SIG-M5 treated with dmso at 0.1 percent for 504 hours (cell line): ENCODE measurements at regions not wholly inside any gene's neighbourhood (a gene's known extent, or its start where the extent isn't known, plus 50 kb on each side); places are given as distances from the start of the nearest gene placed in this dataset.

Experiments used
- DNase-seq: peaks from one replicate; lab custom pipeline; 2025; ENCODE audit not compliant: unreplicated experiment; lab: John Stamatoyannopoulos, UW

DNA sequence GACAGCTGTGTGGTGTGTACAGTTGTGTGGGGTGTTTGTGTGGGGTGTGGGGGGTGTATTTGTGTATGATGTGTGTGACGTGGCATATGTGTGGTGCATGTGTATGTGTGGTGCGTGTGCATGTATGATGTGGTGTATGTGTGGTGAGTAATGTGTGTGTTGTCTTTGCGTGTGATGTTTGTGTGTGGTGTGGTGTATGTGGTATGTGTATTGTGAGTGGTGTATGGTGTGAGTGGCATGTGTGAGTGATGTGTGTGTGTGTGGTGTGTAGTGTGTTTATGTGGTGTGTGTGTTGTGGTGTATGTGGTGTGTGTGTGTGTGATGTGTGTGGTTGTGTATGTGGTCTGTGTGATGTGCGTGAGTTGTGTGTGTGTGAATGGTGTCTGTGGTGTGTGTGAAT lies 191.1 kb downstream of the MELK start:
- no peak for DNase-seq

DNA sequence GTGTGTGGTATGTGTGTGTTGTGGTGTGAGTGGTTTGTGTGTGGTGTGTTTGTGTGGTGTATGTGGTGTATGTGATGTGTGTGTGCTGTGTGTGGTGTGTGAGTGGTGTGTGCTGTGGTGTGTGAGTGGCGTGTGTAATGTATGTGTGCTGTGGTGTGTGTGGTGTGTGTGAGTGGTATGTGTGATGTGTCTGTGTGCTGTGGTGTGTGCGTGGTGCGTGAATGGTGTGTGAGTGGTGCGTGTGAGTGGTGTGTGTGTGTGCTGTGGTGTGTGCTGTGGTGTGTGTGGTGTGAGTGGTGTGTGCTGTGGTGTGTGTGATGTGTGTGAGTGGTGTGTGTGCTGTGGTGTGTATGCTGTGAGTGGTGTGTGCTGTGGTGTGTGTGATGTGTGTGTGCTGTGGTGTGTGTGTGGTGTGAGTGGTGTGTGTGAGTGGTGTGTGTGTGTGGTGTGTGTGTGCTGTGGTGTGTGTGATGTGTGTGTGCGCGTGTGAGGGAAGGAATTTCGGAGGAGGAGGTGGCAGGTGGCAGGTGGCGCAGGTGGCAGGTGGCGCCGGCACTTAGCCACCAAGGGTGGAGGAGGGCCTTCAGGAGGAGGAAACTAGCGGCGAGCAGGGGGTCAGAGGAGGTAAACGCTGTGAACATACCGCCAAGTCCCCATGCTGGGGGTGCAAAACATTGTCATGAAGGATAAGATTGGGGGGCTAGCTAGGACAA lies 191.8 kb downstream of the MELK start:
- no peak for DNase-seq

DNA sequence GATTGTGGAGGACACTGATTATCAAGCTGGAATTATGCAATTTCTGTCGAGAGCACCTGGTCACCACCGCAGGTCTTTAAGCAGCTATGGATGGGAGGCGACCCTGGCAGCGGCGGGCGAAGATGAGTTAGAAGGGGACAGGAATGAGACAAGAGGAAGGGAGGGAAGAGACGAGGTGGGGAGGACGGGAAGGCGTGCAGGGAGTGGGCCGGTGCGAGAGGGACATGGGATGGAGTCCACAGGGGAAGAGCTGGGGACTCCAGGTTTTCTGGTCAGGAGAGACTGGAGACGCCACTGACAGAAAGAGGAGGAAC lies 192.3 kb downstream of the MELK start:
- no peak for DNase-seq

DNA sequence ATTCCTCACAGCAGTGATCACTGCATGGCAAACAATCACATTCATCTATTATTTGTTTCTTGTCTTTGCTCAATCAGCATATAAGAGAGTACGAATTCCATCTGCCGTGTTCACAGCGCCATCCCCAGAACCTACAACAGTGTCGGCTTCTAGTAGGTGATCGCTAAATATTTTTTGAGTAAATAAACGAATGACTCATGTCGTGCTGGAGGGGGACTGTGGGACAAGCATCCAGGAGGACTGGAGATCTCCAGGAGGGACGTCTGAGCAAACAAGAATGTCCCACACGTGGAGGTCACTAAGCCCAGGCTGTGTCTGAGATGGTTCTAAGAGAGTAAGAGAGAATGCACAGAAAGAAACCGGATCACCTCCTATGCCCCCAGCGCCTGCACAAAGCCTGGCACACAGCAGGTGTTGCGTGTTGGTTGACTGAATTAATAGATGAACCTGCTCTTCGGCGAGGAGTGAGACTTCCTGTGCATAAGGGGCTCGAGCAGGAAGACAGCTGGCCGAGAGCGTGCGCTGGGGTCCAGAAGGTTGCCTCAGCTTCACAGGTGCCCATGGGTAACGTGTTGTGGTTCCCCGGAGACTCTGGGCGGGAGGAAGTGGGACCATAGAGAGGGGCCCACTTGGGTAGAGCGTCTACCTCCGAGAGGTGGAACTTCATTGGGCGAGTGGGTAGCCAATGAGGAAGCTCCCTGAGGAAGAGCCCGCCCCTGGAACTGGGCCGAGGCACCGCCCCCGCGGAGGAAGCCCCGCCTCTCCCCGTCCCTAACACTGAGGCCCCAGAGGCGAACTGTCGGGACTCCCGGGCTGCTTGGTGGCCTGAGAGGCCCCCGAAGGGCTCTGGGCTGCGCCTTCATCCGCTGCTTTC lies 193.0 kb downstream of the MELK start:
- DNase-seq, result peak; percentile 86

DNA sequence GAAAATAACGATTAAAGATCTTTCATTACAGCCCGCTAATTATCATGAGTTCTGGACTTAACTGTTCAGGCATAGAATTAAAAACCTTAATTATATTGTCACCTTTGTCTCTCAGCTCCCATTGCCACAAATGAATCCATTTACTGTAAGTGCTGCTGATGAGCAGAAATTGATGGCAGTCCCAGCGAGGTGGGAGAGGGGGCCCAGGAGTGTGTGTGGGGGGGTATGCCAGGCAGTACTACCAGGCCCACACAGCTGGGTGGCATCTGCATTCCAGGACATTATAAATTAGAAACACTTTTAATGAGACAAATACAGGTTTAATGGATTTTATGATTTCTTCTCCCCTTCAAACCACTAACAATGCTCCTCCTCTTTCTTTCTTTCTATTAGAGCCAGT lies 196.0 kb downstream of the MELK start:
- no peak for DNase-seq

DNA sequence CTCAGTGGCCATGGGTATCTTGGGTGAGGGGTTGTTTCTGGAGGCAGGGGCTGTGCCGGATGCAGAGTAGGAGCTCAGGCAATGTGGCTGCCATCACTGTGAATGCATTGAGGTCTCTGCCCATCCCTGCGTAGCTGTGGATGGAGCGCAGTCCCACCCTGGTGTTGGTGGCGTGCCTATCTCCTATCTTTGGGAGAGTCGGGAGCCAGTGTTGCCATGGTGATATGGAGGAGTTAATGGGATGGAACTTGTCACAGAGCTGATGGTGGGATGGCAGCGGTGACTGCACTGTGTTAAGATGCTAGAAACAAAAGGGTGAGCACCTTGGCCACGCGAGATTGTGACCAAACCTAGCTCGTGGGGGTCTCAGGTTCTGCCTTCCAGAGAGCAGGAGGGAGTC lies 197.3 kb downstream of the MELK start:
- DNase-seq, result no peak

DNA sequence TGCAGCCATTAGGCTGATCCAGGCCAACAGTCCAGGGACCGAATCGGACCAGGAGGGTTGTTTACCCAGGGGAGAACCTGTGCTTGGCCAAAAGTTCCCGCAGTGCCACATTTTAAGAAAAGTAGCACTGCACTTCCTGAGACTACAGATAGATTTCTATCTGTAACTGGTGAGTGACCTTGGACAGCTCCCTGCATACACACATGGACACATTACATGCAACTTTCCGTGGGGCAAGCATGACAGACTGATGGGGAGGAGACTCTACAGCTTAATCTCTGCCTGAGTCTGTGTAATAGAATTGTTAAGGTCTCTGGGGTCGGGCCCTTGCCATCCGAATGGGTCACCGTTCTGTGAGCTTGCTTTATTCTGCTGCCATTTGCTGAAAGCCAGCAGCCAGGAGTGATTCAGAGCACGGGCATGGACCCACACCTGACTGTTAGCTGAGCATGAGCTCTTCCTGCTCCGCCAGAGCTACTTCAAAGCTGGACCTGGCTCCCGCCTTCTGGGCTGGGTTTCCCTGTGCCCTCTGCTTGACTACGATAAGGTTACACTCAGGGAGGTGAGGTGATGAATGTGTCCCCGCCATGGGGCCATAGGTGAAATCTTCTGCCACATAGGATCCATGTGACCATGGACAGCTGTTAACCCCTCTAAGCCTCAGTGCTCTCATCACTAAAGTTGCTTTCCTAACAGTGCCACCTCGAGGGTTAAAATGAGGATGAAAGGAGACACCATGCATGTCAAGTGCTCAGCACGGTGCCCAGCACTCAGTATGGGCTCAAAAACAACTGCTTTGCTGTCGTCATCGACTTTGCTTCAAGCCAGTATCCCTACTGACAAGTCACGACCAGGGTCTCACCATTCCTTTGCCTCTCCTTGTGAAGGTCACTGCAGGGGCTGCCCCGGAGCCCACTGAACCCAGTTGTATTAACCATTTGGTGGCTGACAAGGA lies 200.0 kb downstream of the MELK start:
- no peak for DNase-seq

DNA sequence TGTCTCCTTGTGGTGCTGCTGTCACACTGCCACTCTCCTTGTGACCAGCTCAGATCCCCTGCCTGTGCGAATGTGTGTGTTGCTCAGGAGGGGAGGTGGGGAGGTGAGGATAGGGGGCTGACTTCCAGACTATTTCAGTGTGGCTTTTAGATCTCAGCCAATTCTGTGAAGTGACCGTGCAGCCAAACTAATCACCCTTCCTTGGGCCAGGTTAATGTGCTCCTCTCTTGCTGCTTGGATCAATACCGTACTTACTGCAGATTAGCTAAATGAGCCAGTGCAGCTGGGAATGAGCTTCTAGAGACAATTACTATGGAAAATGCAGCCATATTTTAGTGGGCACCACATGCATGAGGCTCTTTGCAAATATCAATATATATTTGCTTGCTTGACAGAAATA lies 206.0 kb downstream of the MELK start:
- DNase-seq, result no peak

DNA sequence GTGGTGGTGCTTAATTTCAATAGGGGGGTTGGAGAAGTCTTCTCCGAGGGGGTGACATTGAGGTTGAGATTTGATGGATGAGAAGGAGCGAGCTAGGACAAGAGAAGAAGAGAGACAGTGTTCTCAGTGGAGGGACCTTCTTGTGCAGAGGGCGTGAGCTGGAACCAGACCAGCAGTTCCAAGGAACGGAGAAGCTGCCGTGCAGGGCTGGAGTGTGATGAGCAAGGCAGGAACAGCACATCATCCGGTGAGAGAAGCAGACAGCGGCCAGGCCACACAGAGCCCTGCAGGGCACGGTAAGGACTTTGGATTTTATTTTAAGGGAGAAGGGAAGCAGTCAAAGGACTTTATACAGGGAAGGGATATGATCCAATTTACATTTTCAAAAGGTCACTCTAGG lies 206.9 kb downstream of the MELK start:
- no peak for DNase-seq

DNA sequence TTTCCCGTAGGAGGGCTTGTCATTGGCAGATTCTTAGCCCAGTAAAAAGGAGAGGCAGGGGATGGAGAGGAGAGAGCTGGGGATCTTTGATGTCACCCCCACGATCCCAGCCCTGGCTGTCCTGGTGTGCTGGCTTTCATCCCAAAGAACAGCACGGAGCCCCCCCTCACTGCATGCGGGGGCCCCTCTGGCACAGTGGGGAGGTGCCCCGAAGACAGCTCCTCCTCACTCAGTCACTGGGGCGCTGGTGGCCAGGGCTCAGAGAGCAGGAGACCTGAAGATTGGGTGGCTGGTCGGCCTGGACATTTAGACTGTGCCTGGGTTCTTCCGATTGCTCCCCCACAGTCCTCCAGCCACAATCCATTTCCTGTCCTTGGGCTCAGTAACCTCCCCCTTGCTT lies 207.5 kb downstream of the MELK start:
- no peak for DNase-seq

DNA sequence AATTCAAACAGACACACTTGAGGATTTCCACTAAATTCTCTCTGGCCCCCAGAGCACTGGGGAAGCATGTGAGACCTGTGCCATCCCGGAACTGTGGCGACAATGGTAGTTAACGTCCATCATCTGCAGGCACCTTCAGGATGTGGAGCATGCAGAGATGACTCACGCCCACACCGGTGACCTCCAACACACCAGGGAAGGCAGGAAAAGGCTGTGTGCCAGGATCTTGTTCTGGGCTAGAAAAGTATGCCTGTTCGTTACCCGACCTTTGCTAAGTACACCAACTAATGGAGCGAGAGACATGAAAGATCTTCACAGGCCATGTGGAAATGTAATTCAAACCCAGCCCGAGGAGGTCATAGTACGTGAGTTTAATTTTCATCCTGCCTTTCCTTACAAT lies 208.8 kb downstream of the MELK start:
- no peak for DNase-seq
